Body of pancreas (tissue), 4 donors: ENCODE measurements at regions not wholly inside any gene's neighbourhood (a gene's known extent, or its start where the extent isn't known, plus 50 kb on each side); places are given as distances from the start of the nearest gene placed in this dataset.
"Not testable (repeated sequence)": the region's sequence is repeated elsewhere in the genome, so short reads cannot be mapped to it uniquely, and the experiment has no call there.

Experiments used
- ATAC-seq: fragments of 150-250 bp; one replicate; pipeline ENCODE4 v1.9.1; 2016
- DNase-seq, 4 donors: peaks; one replicate each; pipeline ENCODE4 v3.0.0-alpha.2; 2019
- H3K27ac ChIP-seq, 4 donors: fragments of 200-600 bp; sonication (generic); 1 replicate in 3 of 4; 2 replicates in 1 of 4; pipeline versions ENCODE4 v1.5.1 to v1.6.1; 2016 to 2019; ENCODE audit warnings: mild to moderate bottlenecking in 1 of 4, mixed read lengths in 1 of 4, moderate library complexity in 1 of 4
- H3K27me3 ChIP-seq, 2 donors: fragments of 200-600 bp; sonication (generic); one replicate each; pipeline ENCODE4 v1.6.0; 2016; ENCODE audit warnings: mild to moderate bottlenecking in 1 of 2
- H3K36me3 ChIP-seq, 2 donors: fragments of 200-600 bp; sonication (generic); replicated peaks in 1 of 2; 2 replicates each; pipeline ENCODE4 v1.5.1; 2016; ENCODE audit warnings: low read depth in 2 of 2; ENCODE audit not compliant: insufficient read depth in 1 of 2
- H3K4me1 ChIP-seq: fragments of 200-600 bp; sonication (generic); one replicate; pipeline ENCODE4 v1.6.0; 2016
- H3K4me3 ChIP-seq, 2 donors: fragments of 200-600 bp; sonication (generic); 1 replicate in 1 of 2; 2 replicates in 1 of 2; pipeline ENCODE4 v1.5.1; 2016 to 2019
- H3K9me3 ChIP-seq, 3 donors: fragments of 200-600 bp; sonication (generic); 1 replicate in 2 of 3; 2 replicates in 1 of 3; pipeline ENCODE4 v1.5.1; 2016
- POLR2A ChIP-seq, 3 donors: fragments of 450-650 bp; IDR thresholded peaks; one replicate each; pipeline ENCODE4 v1.6.1; 2016; ENCODE audit warnings: antibody characterized with exemption in 3 of 3, mild to moderate bottlenecking in 2 of 3
- WGBS, 2 donors: methylation state at CpG; one replicate each; pipeline ENCODE4 v1.1.5; 2017; 5-methylcytosine and 5-hydroxymethylcytosine counted together
- intact Hi-C: fragments of 100-400 bp; cut with DNase I; formaldehyde crosslinking; loops from one replicate; pipeline ENCODE4 v1.15.1; 2023
- TF ChIP-seq, protein P1 (sequence below), 7 experiments: fragments of 450-650 bp in 4 of 7; fragments of 200-600 bp in 3 of 7; sonication (generic) in 3 of 7; IDR thresholded peaks; one replicate each; pipeline ENCODE4 v1.5.1; 2016 to 2019; ENCODE audit warnings: antibody characterized with exemption in 7 of 7

DNA sequence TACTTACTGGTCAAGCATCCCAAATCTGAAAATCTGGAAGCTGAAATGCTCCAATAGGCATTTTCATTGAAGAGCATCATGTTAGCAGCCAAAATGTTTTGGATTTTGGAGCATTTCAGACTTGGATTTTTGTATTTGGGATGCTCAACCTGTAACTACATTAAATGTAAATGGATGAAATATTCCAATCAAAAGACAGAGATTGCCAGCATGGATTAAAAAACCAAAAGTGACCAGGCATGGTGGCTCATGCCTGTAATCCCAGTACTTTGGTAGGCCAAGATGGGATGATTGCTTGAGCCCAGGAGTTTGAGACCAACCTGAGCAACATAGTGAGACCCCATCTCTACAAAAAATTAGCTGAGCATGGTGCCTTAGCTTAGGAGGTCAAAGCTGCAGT is 110.3 kb downstream of the URB2 start:
- DNase-seq (no peak), ATAC-seq (no peak)
- peaks cover 0 to 14% (median 0%) of the 10 kb centered on the region in 3 donors for H3K9me3 ChIP-seq
- no peak overlapping the region for H3K27ac ChIP-seq
- H3K36me3 ChIP-seq = no peaks in the 10 kb centered on the region
- no peaks in the 10 kb centered on the region for H3K27me3 ChIP-seq
- intact Hi-C loops = no loop called here
- TF ChIP-seq, protein P1, sequence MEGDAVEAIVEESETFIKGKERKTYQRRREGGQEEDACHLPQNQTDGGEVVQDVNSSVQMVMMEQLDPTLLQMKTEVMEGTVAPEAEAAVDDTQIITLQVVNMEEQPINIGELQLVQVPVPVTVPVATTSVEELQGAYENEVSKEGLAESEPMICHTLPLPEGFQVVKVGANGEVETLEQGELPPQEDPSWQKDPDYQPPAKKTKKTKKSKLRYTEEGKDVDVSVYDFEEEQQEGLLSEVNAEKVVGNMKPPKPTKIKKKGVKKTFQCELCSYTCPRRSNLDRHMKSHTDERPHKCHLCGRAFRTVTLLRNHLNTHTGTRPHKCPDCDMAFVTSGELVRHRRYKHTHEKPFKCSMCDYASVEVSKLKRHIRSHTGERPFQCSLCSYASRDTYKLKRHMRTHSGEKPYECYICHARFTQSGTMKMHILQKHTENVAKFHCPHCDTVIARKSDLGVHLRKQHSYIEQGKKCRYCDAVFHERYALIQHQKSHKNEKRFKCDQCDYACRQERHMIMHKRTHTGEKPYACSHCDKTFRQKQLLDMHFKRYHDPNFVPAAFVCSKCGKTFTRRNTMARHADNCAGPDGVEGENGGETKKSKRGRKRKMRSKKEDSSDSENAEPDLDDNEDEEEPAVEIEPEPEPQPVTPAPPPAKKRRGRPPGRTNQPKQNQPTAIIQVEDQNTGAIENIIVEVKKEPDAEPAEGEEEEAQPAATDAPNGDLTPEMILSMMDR (IDR thresholded peaks at IDR 0.05) = no peak
- TF ChIP-seq POLR2A (IDR thresholded peaks at IDR 0.05) = no peak
- H3K4me1 ChIP-seq = no peaks in the 10 kb centered on the region
- no peak overlapping the region for H3K4me3 ChIP-seq

DNA sequence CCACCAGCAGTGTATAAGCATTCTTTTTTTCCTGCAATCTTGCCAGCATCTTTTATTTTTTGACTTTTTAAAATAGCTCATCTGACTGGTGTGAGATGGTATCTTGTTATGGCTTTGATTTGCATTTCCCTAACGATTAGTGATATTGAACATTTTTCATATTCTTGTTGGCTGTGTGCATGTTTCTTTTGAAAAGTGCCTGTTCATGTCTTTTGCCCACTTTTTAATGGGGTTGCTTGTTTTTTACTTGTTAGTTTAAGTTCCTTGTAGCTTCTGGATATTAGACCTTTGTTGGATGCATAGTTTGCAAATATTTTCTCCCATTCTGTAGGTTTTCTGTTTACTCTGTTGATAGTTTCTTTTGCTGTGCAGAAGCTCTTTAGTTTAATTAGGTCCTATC is 116.6 kb downstream of the URB2 start:
- ATAC-seq, intact Hi-C loops, H3K9me3 ChIP-seq, H3K36me3 ChIP-seq, H3K4me1 ChIP-seq, H3K27ac ChIP-seq, H3K27me3 ChIP-seq, DNase-seq, H3K4me3 ChIP-seq: not testable (repeated sequence)
- 65% methylated on average over 1 of the region's 1 CpG for WGBS, 2 donors

DNA sequence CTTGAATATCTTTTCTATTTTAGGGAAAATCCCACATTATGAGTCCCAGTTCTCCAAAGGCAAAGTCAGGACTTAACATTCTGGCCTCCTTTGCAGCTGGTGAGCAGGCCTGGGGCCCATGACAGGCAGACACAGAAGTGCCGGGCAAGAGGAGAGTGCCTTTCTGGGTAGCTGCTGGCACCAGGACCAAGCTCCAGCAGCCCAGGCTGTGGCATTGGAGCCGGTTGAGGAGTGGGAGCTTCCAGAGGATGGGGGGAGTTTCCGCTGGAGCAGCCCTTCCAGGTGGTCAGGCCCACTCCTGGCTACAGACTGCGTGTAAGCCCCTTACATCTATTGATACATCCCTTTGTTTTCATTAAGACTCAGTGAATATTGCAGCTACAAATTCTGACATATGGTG is 123.9 kb downstream of the URB2 start:
- no peaks in the 10 kb centered on the region for H3K27me3 ChIP-seq
- H3K4me1 ChIP-seq = peaks cover 10% of the 10 kb centered on the region
- ATAC-seq (no peak), DNase-seq (no peak)
- H3K9me3 ChIP-seq = no peaks in the 10 kb centered on the region
- intact Hi-C loops = no loop called here
- no peak overlapping the region for H3K27ac ChIP-seq
- no peaks in the 10 kb centered on the region for H3K36me3 ChIP-seq
- TF ChIP-seq, protein P1 (IDR thresholded peaks at IDR 0.05) = no peak
- TF ChIP-seq POLR2A (IDR thresholded peaks at IDR 0.05) = no peak
- H3K4me3 ChIP-seq = no peak overlapping the region
- WGBS, 2 donors = 91 to 92% methylated on average over 2 to 4 of the region's 4 CpGs

DNA sequence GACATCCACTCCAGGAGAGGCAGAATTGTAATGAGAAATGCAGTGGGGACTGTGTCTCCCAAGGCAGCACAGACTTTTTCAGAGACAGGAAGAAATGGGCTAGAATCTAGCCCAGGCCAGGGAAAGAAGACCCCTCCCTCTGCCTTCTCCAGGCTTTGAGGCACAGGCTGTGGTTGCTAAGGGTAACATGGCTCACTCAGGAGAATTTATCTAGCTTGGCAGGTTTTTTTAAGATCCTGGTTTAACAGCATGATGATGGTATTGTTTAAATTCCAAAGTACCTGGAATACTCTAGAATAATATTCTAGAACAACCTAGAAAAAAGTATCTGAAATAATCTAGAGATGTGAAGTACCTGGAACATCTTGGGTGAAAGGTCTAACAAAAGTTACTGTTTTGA is 125.6 kb downstream of the URB2 start:
- intact Hi-C loops = no loop called here
- no peaks in the 10 kb centered on the region for H3K27me3 ChIP-seq
- H3K4me3 ChIP-seq = no peak overlapping the region
- TF ChIP-seq, protein P1 (IDR thresholded peaks at IDR 0.05) = no peak
- TF ChIP-seq POLR2A (IDR thresholded peaks at IDR 0.05) = no peak
- H3K27ac ChIP-seq = no peak overlapping the region
- no peak for DNase-seq
- ATAC-seq = no peak
- H3K4me1 ChIP-seq = peaks cover 10% of the 10 kb centered on the region
- H3K9me3 ChIP-seq = no peaks in the 10 kb centered on the region
- no peaks in the 10 kb centered on the region for H3K36me3 ChIP-seq

DNA sequence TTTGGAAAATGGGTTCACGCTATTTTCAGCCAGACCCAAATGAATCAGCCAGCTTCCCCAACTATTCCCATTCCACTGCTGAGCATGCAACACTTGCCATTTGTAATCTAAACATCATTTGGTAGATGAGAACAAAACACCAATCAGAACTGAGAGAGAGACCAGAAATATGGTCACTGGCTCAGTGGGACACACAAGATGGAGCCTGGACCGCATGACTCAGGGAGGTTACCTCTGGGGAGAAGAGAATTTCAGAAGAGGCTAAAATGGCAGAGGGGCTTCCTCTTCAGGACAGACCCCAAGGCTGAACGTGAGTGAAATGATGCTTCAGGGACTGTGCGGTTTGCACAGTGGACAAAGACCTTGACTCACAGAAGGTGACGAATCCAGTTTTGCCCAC is 126.6 kb downstream of the URB2 start:
- no peak for ATAC-seq
- 92 to 93% methylated on average over 5 of the region's 5 CpGs for WGBS, 2 donors

More for the DNA sequence above, 126.6 kb downstream of the URB2 start:
- no peak for DNase-seq
- no peak overlapping the region for H3K27ac ChIP-seq
- intact Hi-C loops = no loop called here
- H3K9me3 ChIP-seq = no peaks in the 10 kb centered on the region
- TF ChIP-seq, protein P1 (IDR thresholded peaks at IDR 0.05) = no peak
- no peak for TF ChIP-seq POLR2A (IDR thresholded peaks at IDR 0.05)
- H3K36me3 ChIP-seq = no peaks in the 10 kb centered on the region
- no peak overlapping the region for H3K4me3 ChIP-seq
- no peaks in the 10 kb centered on the region for H3K27me3 ChIP-seq
- H3K4me1 ChIP-seq = peaks cover 10% of the 10 kb centered on the region
